ENCODE measurements at regions not wholly inside any gene's neighbourhood (a gene's known extent, or its start where the extent isn't known, plus 50 kb on each side); places are given as distances from the start of the nearest gene placed in this dataset.

DNA sequence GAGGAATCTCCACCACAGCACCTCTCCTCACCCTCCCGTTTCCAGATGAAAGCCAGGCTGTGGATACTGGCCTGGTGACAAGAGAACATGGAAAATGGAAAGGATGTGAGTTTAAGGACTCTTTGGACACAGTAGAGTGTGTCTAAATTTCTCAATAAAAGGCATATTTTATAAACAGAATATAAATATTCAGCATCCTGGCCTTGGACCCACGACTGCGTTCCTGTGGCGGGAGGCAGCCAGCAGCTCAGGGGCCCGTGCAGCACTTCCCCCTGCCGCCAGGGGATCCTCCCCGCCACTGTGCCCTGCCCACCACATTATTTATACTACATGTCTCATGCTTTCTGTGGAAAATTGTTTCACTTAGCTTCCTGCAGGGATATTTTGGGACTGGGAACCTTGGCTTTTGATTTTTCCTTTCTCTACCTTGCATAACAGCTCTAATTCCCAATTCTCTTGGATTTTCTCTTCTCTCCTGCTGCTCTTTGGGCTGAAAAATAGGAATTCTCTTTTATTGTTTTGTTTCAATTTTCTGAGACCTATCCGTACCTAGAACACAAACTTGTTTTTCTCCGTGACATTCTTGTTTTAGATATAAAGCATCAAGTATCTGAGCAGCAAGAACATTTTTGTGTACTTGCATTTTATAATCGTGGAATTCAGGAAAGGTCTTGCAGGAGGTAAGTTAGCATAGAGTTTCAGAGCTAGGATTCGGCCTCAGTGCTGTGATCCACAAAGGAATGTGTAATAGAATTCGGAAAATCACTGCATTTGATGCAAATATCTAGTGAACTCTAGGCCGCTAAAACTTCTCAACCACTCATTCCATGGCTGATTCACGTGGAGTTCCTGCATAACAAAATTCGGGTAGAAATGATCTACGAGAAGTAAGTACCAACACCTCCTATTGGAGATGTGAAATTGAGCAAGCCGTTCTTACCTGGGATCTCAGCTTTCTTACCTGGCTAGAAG is 107.7 kb upstream of the SPATA13 start:
- no peak for TF ChIP-seq EZH2 (IDR thresholded peaks at IDR 0.05; ENCODE audit: borderline replicate concordance, insufficient read depth, low read depth, low read length, poor library complexity, severe bottlenecking)
- TF ChIP-seq, protein P1, sequence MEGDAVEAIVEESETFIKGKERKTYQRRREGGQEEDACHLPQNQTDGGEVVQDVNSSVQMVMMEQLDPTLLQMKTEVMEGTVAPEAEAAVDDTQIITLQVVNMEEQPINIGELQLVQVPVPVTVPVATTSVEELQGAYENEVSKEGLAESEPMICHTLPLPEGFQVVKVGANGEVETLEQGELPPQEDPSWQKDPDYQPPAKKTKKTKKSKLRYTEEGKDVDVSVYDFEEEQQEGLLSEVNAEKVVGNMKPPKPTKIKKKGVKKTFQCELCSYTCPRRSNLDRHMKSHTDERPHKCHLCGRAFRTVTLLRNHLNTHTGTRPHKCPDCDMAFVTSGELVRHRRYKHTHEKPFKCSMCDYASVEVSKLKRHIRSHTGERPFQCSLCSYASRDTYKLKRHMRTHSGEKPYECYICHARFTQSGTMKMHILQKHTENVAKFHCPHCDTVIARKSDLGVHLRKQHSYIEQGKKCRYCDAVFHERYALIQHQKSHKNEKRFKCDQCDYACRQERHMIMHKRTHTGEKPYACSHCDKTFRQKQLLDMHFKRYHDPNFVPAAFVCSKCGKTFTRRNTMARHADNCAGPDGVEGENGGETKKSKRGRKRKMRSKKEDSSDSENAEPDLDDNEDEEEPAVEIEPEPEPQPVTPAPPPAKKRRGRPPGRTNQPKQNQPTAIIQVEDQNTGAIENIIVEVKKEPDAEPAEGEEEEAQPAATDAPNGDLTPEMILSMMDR (IDR thresholded peaks at IDR 0.05) = no peak
